Gastrocnemius medialis (tissue), 4 donors: ENCODE measurements at regions not wholly inside any gene's neighbourhood (a gene's known extent, or its start where the extent isn't known, plus 50 kb on each side); places are given as distances from the start of the nearest gene placed in this dataset.

Experiments
- CTCF ChIP-seq, 5 experiments: fragments of 450-650 bp in 3 of 5; fragments of 200-600 bp in 2 of 5; sonication (generic) in 2 of 5; IDR thresholded peaks in 4 of 5; conservative IDR thresholded peaks in 1 of 5; 1 replicate in 4 of 5; 2 replicates in 1 of 5; pipeline ENCODE4 v1.5.1; 2016 to 2019; ENCODE audit warnings: antibody characterized with exemption in 5 of 5, mild to moderate bottlenecking in 3 of 5, moderate library complexity in 3 of 5
- POLR2A ChIP-seq, 2 donors: fragments of 450-650 bp; IDR thresholded peaks; one replicate each; pipeline ENCODE4 v1.6.1; 2017; ENCODE audit warnings: antibody characterized with exemption in 2 of 2, mild to moderate bottlenecking in 2 of 2, moderate library complexity in 2 of 2

GRCh38 chr5:8844847-8845246, 701.0 kb downstream of the SEMA5A start:
- TF ChIP-seq CTCF (IDR thresholded peaks at IDR 0.05 in 4 of 5, conservative IDR thresholded peaks at IDR 0.05 in 1 of 5) (no peak), POLR2A (IDR thresholded peaks at IDR 0.05) (no peak)
